GM19467 (cell line): ENCODE measurements at regions not wholly inside any gene's neighbourhood (a gene's known extent, or its start where the extent isn't known, plus 50 kb on each side); places are given as distances from the start of the nearest gene placed in this dataset.

Experiments used
- ATAC-seq: cut with Tn5 transposase; IDR thresholded peaks from one replicate; pipeline ENCODE4 v1.9.1; 2021; ENCODE audit warnings: mild to moderate bottlenecking, moderate library complexity; ENCODE audit not compliant: unreplicated experiment

DNA sequence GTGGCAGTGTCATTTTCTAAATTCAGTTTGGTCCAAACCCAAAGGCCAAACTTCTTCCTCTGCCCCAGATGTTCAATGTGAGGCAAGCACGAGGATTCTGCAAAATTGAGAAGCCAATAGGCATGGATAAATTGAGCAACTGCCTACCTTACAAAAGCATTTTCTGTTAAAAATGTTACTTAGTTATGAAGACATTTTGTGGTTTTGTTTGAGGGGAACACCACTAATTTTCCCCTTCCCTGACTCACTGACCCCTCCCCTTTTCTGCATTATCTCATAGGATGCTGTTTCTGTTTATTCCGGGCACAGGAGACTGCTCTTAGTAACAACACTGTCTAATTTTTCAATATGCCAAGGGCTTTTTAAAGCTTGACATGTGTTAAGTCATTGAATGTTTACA is 462.8 kb downstream of the INSC start:
- ATAC-seq: no peak

GRCh38 chr11:15579287-15580001 is 464.7 kb downstream of the INSC start:
- no peak for ATAC-seq

DNA sequence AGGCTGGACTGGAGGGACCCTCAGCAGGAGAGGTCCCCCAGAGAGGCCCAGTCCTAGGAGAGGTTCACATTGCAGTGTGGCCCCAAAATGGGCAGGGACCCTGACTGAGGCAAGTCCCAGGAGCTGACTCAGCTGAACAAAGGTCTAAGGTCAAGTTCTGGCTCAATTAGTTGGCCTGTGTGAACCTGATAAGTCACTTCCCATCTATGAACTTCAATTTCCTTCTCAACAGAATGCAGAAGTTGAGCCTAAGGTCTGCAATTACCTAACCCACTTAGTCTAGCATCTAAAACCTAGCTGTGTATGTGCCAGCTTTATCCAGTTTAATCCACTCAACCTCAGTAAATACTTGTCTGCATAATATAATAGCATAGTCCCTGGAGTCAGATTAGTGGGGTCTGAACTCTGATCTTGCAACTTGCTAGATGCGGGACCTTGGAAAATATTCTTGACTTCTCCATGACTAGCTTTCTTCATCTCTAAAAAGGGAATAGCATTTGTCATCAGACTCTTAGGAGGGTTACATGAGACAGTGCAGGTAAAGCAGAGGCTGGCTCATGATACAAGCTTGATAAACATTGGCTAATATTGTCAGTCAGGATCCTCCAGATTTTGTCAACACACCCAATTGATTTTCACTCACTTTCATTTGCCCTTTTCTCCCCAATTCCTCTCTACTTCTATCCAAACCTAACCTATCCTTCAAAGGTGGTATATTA is 465.5 kb downstream of the INSC start:
- ATAC-seq: no peak

DNA sequence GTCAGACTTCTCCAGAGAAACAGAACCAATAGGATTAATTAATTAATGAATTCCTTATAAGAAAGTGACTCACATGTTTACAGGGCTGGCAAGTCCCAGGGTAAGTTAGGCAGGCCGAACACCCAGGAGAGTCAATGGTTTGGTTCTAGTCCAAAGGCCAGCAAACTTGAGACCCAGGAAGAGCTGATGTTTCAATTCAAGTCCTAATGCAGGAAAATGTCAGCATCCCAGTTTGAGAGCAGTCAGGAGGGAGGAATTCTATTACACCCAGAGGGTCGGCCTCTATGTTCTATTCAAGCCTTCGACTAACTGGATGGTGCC is 466.0 kb downstream of the INSC start:
- ATAC-seq: no peak

- ATAC-seq: no peak
Observed at GRCh38 chr11:15584158-15584557, 469.4 kb downstream of the INSC start.

- ATAC-seq: no peak
Observed at GRCh38 chr11:15585602-15586331, 471.0 kb downstream of the INSC start.

DNA sequence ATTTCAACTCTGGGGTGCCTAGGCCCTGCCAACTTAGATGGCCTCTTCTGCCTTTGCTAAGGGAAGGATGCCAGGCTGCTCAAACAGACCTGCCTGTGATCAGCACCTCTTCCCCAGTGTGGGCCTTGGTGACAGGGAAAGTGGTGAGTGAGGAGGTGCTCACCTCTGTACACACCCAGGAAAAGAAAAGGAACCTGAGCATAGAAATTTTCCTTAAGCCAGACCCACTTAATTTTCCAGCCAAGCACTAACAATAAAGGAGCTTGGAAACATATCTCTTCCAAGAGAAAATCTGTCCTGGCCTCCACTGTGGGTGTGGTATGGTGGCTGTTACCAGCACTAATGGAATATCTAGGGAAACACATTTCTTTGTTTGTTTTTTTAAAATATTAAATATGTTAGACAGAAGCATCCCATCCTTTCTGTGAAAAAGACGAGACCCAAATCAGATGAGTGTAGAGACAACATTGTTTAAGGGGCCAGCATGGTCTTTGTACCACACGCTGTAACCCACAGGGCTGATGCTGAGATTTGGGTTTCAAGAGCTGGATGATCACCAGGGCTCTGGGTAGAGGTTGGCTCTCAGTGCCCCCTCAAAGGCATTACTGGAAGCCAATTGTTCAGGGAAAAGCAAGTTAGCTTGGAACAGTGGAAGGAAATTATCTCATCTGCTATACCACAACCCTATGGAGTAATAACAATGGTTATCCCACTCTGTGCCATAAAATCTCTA is 472.2 kb downstream of the INSC start:
- ATAC-seq: no peak

GRCh38 chr11:15589070-15589626 is 474.4 kb downstream of the INSC start:
- ATAC-seq: no peak

DNA sequence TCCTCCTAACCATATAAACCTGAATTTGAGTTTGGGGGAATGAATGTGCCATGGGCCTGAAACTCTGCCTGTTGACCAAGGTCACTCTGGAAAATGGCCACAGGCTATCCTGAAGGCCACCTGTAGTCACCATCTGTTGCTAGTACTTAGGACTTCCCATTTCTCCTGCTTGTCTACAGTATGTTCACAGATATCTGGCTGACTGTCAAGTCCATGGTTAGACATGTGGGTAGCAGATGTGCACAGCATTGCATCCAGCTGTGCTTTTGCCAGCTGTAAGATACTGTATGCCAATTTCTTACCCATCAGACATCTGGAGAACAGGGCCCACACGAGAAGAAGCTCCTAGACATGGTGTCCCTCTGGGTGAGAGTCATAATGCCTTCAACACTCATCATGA is 475.4 kb downstream of the INSC start:
- ATAC-seq: no peak

DNA sequence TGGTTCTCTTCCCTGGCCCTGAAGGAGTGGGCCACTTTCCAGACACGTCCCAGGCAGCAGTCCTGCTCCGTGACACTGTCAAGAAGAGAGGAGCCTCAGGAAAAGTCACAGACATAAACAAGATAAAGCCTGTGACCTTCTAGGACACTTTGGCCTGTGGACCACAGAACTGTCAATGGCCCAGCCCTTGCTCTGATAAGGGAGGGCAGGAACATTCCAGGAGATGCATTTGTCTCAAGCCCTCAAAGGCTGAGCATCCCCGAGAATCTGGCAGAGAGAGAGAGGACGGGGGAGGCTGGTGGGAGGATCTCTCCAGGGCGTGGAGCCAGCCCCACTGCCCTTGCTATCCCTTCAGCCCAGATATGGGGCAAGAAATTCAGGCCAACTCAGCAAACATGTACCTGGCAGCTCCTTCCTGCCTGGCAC is 476.4 kb downstream of the INSC start:
- no peak for ATAC-seq

- no peak for ATAC-seq
Observed at GRCh38 chr11:15594607-15595006, 479.9 kb downstream of the INSC start.

DNA sequence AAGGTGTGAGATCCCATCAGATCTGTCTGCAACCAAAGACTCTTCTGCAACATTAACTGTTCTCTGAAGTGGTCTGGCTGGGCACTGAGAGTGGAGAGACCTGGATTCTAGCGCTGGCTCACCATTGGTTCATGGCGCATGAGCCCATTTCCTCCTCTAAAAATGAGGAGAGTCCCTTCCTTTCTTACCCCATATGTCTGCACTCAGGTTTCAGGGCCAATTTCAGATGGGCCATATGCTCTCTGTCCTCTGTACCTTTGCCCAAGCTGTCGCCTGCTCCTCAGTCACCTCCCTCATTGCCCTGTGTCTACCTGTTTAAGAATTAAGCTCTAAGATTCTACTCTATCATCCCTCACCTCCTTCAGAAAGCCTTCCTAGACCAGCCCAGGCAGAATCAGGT is 484.7 kb downstream of the INSC start:
- ATAC-seq: no peak

- ATAC-seq: no peak
Observed at GRCh38 chr11:15602047-15602446, 487.3 kb downstream of the INSC start.

GRCh38 chr11:15602785-15603567 is 488.3 kb downstream of the INSC start:
- ATAC-seq: no peak

DNA sequence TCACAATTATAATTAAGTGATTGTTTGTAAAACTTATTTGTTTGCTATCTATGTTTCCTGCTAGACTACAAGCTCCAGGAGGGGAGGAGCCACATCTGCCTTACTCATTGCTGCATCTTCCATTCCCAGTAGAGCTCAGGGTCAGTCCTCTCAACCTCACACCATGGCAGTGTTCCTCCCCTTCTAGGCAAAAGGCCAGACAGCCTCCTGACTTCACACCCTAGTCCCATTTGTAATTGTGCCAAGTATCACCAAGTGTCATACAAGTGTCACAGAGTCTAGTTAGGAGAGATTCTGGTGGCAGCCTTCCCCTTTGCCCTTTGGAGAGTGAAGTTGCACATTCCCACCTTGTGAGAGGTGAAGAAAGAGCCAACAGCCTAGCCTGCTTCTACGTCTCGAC is 490.4 kb downstream of the INSC start:
- ATAC-seq: no peak

- ATAC-seq: no peak
Observed at GRCh38 chr11:15607361-15608036, 492.8 kb downstream of the INSC start.

GRCh38 chr11:15609445-15609844 is 494.7 kb downstream of the INSC start:
- no peak for ATAC-seq

GRCh38 chr11:15610881-15611280 is 496.2 kb downstream of the INSC start:
- no peak for ATAC-seq

DNA sequence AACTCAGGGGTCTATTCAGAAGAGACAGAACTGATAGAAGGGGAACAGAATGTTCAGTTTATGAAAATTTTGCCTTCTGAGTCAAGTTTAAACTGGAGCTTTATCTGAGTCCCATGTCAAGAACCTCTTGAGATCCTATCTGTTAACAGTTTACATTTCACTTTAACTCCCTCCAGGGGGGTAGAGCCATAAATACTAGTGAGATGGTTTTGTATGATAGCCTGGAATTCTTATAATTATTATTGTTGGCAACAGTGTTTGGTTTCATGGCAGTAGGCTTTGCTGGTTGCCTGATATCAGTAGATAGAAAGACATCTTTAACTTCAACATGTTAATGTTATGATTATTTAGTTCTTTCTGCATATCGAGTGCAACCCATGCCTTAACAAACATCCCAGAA is 498.5 kb downstream of the INSC start:
- ATAC-seq: no peak

DNA sequence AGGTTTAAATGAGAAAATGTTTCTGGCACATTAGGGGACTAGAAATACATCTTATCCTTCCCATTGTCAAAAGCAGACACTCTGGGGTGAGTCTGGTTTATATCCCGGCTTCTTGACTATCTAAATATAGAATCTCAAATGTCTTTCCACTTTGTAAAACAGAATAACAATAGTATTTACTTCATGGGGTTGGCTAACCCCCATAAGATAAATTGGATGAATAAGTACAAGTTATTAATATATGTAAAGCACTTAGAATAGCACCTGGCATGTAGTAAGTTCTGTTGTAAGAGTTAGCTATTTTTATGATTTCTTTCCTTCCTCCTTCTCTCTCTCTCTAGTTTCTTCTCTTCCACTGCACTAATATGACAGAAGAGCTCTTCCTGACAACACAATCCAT is 499.1 kb downstream of the INSC start:
- no peak for ATAC-seq
